Astrocyte (in vitro differentiated cells and primary cell): ENCODE measurements at regions not wholly inside any gene's neighbourhood (a gene's known extent, or its start where the extent isn't known, plus 50 kb on each side); places are given as distances from the start of the nearest gene placed in this dataset.

Experiments used
- CTCF ChIP-seq: IDR thresholded peaks from 2 replicates; pipeline ENCODE4 v1.5.1; 2011; ENCODE audit warnings: low read depth, mild to moderate bottlenecking, inconsistent platforms, low read length, moderate library complexity; ENCODE audit not compliant: insufficient read depth
- EZH2 ChIP-seq: IDR thresholded peaks from 2 replicates; pipeline ENCODE4 v1.6.1; 2012; ENCODE audit warnings: mild to moderate bottlenecking, low read length, inconsistent platforms; ENCODE audit not compliant: insufficient read depth

GRCh38 chr6:22921828-22922227, 352.5 kb downstream of the HDGFL1 start:
- no peak for TF ChIP-seq CTCF
- no peak for TF ChIP-seq EZH2
